ENCODE measurements at regions not wholly inside any gene's neighbourhood (a gene's known extent, or its start where the extent isn't known, plus 50 kb on each side); places are given as distances from the start of the nearest gene placed in this dataset.

- ATAC-seq, result no peak
- WGBS, 3 donors, result 78 to 80% (median 78%) methylated on average over 4 of the region's 4 CpGs
- no peaks in the 10 kb centered on the region for H3K27me3 ChIP-seq (ENCODE audit: insufficient read depth in 3 of 3, low read length in 2 of 3)
- TF ChIP-seq CTCF (IDR thresholded peaks at IDR 0.05), result no peak
- DNase-seq, result no peak
- no peaks in the 10 kb centered on the region for H3K4me1 ChIP-seq
- peaks cover 21% of the 10 kb centered on the region for H3K9me3 ChIP-seq
- H3K4me3 ChIP-seq, result no peak overlapping the region
- intact Hi-C loops (cut with DNase I), result no loop called here
- H3K36me3 ChIP-seq (ENCODE audit: insufficient read depth in 1 of 2, low read depth in 1 of 2), result no peaks in the 10 kb centered on the region
- H3K27ac ChIP-seq, result no peak overlapping the region
Observed at GRCh38 chr4:22969287-22969896, 276.7 kb downstream of the GBA3 start.

GRCh38 chr4:22962295-22962694 lies 269.6 kb downstream of the GBA3 start:
- H3K4me3 ChIP-seq, result no peak overlapping the region
- no peak for TF ChIP-seq CTCF (IDR thresholded peaks at IDR 0.05)
- no peaks in the 10 kb centered on the region for H3K27me3 ChIP-seq (ENCODE audit: insufficient read depth in 3 of 3, low read length in 2 of 3)
- H3K4me1 ChIP-seq, result no peaks in the 10 kb centered on the region
- H3K9me3 ChIP-seq, result no peaks in the 10 kb centered on the region
- WGBS, 3 donors, result 33 to 36% (median 34%) methylated on average over 4 of the region's 4 CpGs
- intact Hi-C loops (cut with DNase I), result no loop called here
- DNase-seq, result no peak
- ATAC-seq, result no peak
- H3K27ac ChIP-seq, result no peak overlapping the region
- no peaks in the 10 kb centered on the region for H3K36me3 ChIP-seq (ENCODE audit: insufficient read depth in 1 of 2, low read depth in 1 of 2)

GRCh38 chr4:22959483-22959882 lies 266.7 kb downstream of the GBA3 start:
- no peaks in the 10 kb centered on the region for H3K36me3 ChIP-seq (ENCODE audit: insufficient read depth in 1 of 2, low read depth in 1 of 2)
- no peak overlapping the region for H3K4me3 ChIP-seq
- H3K4me1 ChIP-seq, result no peaks in the 10 kb centered on the region
- intact Hi-C loops (cut with DNase I), result no loop called here
- H3K9me3 ChIP-seq, result no peaks in the 10 kb centered on the region
- 63 to 89% (median 79%) methylated on average over 3 of the region's 3 CpGs for WGBS, 3 donors
- DNase-seq (no peak), ATAC-seq (no peak)
- TF ChIP-seq CTCF (IDR thresholded peaks at IDR 0.05), result no peak
- H3K27me3 ChIP-seq (ENCODE audit: insufficient read depth in 3 of 3, low read length in 2 of 3), result no peaks in the 10 kb centered on the region
- H3K27ac ChIP-seq, result no peak overlapping the region

GRCh38 chr4:22957774-22958309 lies 265.1 kb downstream of the GBA3 start:
- no peak for TF ChIP-seq CTCF (IDR thresholded peaks at IDR 0.05)
- Histone ChIP-seq H3K4me3 (no peak overlapping the region), H3K4me1 (no peaks in the 10 kb centered on the region), H3K27ac (no peak overlapping the region), H3K9me3 (no peaks in the 10 kb centered on the region), H3K36me3 (ENCODE audit: insufficient read depth in 1 of 2, low read depth in 1 of 2) (no peaks in the 10 kb centered on the region), H3K27me3 (ENCODE audit: insufficient read depth in 3 of 3, low read length in 2 of 3) (no peaks in the 10 kb centered on the region)
- DNase-seq (no peak), ATAC-seq (no peak)
- intact Hi-C loops (cut with DNase I), result no loop called here
- 54 to 92% (median 80%) methylated on average over 1 of the region's 1 CpG for WGBS, 3 donors

Data from psoas muscle (tissue), 7 donors.